ENCODE measurements at regions not wholly inside any gene's neighbourhood (a gene's known extent, or its start where the extent isn't known, plus 50 kb on each side); places are given as distances from the start of the nearest gene placed in this dataset.

DNA sequence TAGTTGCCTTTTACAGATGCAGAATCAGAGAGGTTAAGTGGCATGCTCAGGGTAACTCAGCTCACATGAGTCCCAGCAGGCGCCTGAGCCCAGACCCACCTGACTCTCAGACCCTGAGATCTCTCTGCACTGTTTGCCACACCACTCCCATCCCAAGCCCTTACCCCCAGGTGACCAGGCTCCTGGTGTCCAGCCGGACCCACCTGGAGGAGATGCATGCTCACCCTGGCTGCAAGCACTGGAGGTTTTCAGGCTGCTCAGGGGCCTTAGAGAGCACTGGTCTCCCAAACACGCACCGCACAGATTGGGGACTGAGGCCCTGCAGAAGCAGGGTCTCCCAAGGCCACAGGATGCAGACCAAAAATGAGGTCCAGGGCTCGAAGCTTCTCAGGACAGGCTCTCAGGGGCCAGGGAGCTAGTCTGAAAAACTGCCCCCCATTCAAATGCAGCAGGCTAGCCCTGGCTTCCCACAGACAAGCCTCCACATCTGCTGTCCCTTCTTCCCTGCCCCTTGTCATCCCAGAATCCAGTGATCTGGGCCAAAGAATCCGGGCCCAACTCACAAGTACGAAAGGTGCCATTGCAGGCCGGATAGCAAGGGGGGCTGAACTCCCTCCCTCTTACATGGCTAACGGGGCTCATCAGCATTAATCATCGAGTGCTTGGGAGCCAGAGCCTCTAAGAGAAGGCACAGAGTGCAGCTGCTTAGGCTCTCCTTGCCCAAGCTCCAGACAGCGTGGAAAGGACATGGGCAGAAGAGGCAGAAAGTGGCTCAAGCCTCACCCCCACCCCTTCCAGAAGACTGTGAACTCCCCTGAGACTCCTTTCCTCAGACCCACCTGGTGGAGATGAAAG lies 90.2 kb upstream of the PRR20G start:
- no peak for TF ChIP-seq POLR2A (IDR thresholded peaks at IDR 0.05)
- TF ChIP-seq, protein P1, sequence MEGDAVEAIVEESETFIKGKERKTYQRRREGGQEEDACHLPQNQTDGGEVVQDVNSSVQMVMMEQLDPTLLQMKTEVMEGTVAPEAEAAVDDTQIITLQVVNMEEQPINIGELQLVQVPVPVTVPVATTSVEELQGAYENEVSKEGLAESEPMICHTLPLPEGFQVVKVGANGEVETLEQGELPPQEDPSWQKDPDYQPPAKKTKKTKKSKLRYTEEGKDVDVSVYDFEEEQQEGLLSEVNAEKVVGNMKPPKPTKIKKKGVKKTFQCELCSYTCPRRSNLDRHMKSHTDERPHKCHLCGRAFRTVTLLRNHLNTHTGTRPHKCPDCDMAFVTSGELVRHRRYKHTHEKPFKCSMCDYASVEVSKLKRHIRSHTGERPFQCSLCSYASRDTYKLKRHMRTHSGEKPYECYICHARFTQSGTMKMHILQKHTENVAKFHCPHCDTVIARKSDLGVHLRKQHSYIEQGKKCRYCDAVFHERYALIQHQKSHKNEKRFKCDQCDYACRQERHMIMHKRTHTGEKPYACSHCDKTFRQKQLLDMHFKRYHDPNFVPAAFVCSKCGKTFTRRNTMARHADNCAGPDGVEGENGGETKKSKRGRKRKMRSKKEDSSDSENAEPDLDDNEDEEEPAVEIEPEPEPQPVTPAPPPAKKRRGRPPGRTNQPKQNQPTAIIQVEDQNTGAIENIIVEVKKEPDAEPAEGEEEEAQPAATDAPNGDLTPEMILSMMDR (IDR thresholded peaks at IDR 0.05), result no peak
